GM23338 (cell line): ENCODE measurements at regions not wholly inside any gene's neighbourhood (a gene's known extent, or its start where the extent isn't known, plus 50 kb on each side); places are given as distances from the start of the nearest gene placed in this dataset.

Experiments used
- ATAC-seq: fragments of 200-7000 bp; cut with Tn5 transposase; 3 replicates; pipeline ENCODE4 v1.9.1; 2020
- DNase-seq: peaks from one replicate; pipeline ENCODE4 v3.0.0-alpha.2; 2015; ENCODE audit warnings: low spot score
- H2AFZ ChIP-seq: fragments of 200-600 bp; sonication (generic); 2 replicates; pipeline ENCODE4 v1.8.0; 2016; ENCODE audit warnings: antibody characterized with exemption, mild to moderate bottlenecking, moderate library complexity
- H3F3A ChIP-seq: fragments of 200-600 bp; sonication (generic); replicated peaks from 2 replicates; pipeline ENCODE4 v1.8.0; 2017; ENCODE audit warnings: antibody characterized with exemption, mixed run types, low read depth
- H3K27ac ChIP-seq: fragments of 200-600 bp; sonication (generic); 2 replicates; pipeline ENCODE4 v1.6.1; 2016; ENCODE audit warnings: low read depth
- H3K27me3 ChIP-seq: fragments of 200-600 bp; sonication (generic); 2 replicates; pipeline ENCODE4 v1.8.0; 2016; ENCODE audit warnings: mild to moderate bottlenecking, mixed run types, moderate library complexity; ENCODE audit not compliant: insufficient read depth
- H3K36me3 ChIP-seq: fragments of 200-600 bp; sonication (generic); 2 replicates; pipeline ENCODE4 v1.8.0; 2016; ENCODE audit warnings: mild to moderate bottlenecking; ENCODE audit not compliant: insufficient read depth
- H3K4me1 ChIP-seq: fragments of 200-600 bp; sonication (generic); 2 replicates; pipeline ENCODE4 v1.8.0; 2016; ENCODE audit warnings: mild to moderate bottlenecking, moderate library complexity; ENCODE audit not compliant: insufficient read depth
- H3K4me2 ChIP-seq: fragments of 200-600 bp; sonication (generic); 2 replicates; pipeline ENCODE4 v1.7.1; 2017; ENCODE audit warnings: mixed run types
- H3K4me3 ChIP-seq: fragments of 200-600 bp; sonication (generic); 2 replicates; pipeline ENCODE4 v1.6.1; 2016; ENCODE audit warnings: mixed run types
- H3K79me2 ChIP-seq: fragments of 200-600 bp; sonication (generic); replicated peaks from 2 replicates; pipeline ENCODE4 v1.8.0; 2017; ENCODE audit warnings: mild to moderate bottlenecking; ENCODE audit not compliant: insufficient read depth
- H3K9me2 ChIP-seq: fragments of 200-600 bp; sonication (generic); 2 replicates; pipeline ENCODE4 v1.8.0; 2017; ENCODE audit not compliant: insufficient read depth
- H4K20me1 ChIP-seq: fragments of 200-600 bp; sonication (generic); replicated peaks from 2 replicates; pipeline ENCODE4 v1.8.0; 2017; ENCODE audit warnings: mild to moderate bottlenecking; ENCODE audit not compliant: insufficient read depth
- H3K27ac Mint-ChIP-seq: 2 replicates; pipeline ENCODE4 v1.8.0; 2020; ENCODE audit warnings: inconsistent platforms, mild to moderate bottlenecking, moderate library complexity, mixed read lengths
- H3K27me3 Mint-ChIP-seq: 3 replicates; pipeline ENCODE4 v1.8.0; 2022; ENCODE audit warnings: low read depth, mild to moderate bottlenecking, moderate library complexity, mixed read lengths, inconsistent platforms; ENCODE audit not compliant: insufficient read depth, poor library complexity
- H3K36me3 Mint-ChIP-seq: 3 replicates; pipeline ENCODE4 v1.8.0; 2021; ENCODE audit warnings: low read depth, mild to moderate bottlenecking, inconsistent platforms, moderate library complexity, mixed read lengths
- H3K4me1 Mint-ChIP-seq: 3 replicates; pipeline ENCODE4 v1.8.0; 2020; ENCODE audit warnings: mild to moderate bottlenecking, inconsistent platforms, mixed read lengths
- H3K4me3 Mint-ChIP-seq: 3 replicates; pipeline ENCODE4 v1.8.0; 2021; ENCODE audit warnings: moderate library complexity, mild to moderate bottlenecking, inconsistent platforms, mixed read lengths
- H3K9me3 Mint-ChIP-seq: 3 replicates; pipeline ENCODE4 v1.8.0; 2020; ENCODE audit warnings: moderate library complexity, mild to moderate bottlenecking, inconsistent platforms, mixed read lengths
- CREB1 ChIP-seq: fragments of 250-450 bp; sonication (Bioruptor Pico); IDR thresholded peaks from 2 replicates; pipeline ENCODE4 v1.5.0; 2020; ENCODE audit warnings: low read depth, mild to moderate bottlenecking, moderate library complexity
- CTCF ChIP-seq, 2 experiments: fragments of 200-600 bp in 1 of 2; sonication (generic) in 1 of 2; conservative IDR thresholded peaks; 2 replicates each; pipeline versions ENCODE4 v1.5.1 to v1.6.1; 2016 to 2017; ENCODE audit warnings: antibody characterized with exemption in 2 of 2, low read depth in 2 of 2, mild to moderate bottlenecking in 2 of 2, moderate library complexity in 1 of 2
- EZH2 ChIP-seq: fragments of 200-600 bp; sonication (generic); IDR thresholded peaks from one replicate; pipeline ENCODE4 v1.8.0; 2017; ENCODE audit warnings: antibody characterized with exemption, mild to moderate bottlenecking, low read depth; ENCODE audit not compliant: unreplicated experiment
- EZH2phosphoT487 ChIP-seq: fragments of 200-600 bp; sonication (generic); IDR thresholded peaks from one replicate; pipeline ENCODE4 v1.8.1; 2018; ENCODE audit warnings: antibody characterized with exemption; ENCODE audit not compliant: unreplicated experiment
- JUNB ChIP-seq: IDR thresholded peaks from one replicate; pipeline ENCODE4 v1.6.1; 2016; ENCODE audit warnings: antibody characterized with exemption; ENCODE audit not compliant: unreplicated experiment
- NANOG ChIP-seq: IDR thresholded peaks from 2 replicates; pipeline ENCODE4 v1.6.1; 2016; ENCODE audit warnings: antibody characterized with exemption, borderline replicate concordance
- POLR2AphosphoS5 ChIP-seq: IDR thresholded peaks from 2 replicates; pipeline ENCODE4 v1.6.1; 2016; ENCODE audit warnings: antibody characterized with exemption, low read depth
- ZNF114 ChIP-seq: fragments of 250-450 bp; sonication (Bioruptor Pico); IDR thresholded peaks from 2 replicates; pipeline ENCODE4 v1.5.0; 2020; ENCODE audit warnings: mild to moderate bottlenecking, moderate library complexity
- ZNF331 ChIP-seq: fragments of 250-450 bp; sonication (Bioruptor Pico); IDR thresholded peaks from 2 replicates; pipeline ENCODE4 v1.5.0; 2020; ENCODE audit warnings: low read depth, mild to moderate bottlenecking, moderate library complexity
- TF ChIP-seq, protein P1 (sequence below): fragments of 250-450 bp; sonication (Bioruptor Pico); IDR thresholded peaks from 2 replicates; pipeline ENCODE4 v1.5.0; 2020; ENCODE audit warnings: mild to moderate bottlenecking, moderate library complexity
- TF ChIP-seq, protein P2 (sequence below): IDR thresholded peaks from 2 replicates; pipeline ENCODE4 v1.6.1; 2016; ENCODE audit warnings: antibody characterized with exemption

- no peak for ATAC-seq
- no peak overlapping the region for H2AFZ ChIP-seq
- H3K4me1 Mint-ChIP-seq: peaks cover 18% of the 10 kb centered on the region
- no peaks in the 10 kb centered on the region for H3F3A ChIP-seq
- DNase-seq: no peak
- H3K9me3 Mint-ChIP-seq: no peaks in the 10 kb centered on the region
- no peak overlapping the region for H3K4me2 ChIP-seq
- H3K4me3 Mint-ChIP-seq: no peak overlapping the region
- TF ChIP-seq EZH2phosphoT487 (no peak), CTCF (conservative IDR thresholded peaks at IDR 0.05; ENCODE audit: low read depth in 2 of 2) (no peak), ZNF331 (CRISPR knock-in tag) (no peak), JUNB (no peak), ZNF114 (CRISPR knock-in tag) (no peak), POLR2AphosphoS5 (no peak), NANOG (no peak), CREB1 (CRISPR knock-in tag) (no peak), EZH2 (no peak)
- TF ChIP-seq, protein P1, sequence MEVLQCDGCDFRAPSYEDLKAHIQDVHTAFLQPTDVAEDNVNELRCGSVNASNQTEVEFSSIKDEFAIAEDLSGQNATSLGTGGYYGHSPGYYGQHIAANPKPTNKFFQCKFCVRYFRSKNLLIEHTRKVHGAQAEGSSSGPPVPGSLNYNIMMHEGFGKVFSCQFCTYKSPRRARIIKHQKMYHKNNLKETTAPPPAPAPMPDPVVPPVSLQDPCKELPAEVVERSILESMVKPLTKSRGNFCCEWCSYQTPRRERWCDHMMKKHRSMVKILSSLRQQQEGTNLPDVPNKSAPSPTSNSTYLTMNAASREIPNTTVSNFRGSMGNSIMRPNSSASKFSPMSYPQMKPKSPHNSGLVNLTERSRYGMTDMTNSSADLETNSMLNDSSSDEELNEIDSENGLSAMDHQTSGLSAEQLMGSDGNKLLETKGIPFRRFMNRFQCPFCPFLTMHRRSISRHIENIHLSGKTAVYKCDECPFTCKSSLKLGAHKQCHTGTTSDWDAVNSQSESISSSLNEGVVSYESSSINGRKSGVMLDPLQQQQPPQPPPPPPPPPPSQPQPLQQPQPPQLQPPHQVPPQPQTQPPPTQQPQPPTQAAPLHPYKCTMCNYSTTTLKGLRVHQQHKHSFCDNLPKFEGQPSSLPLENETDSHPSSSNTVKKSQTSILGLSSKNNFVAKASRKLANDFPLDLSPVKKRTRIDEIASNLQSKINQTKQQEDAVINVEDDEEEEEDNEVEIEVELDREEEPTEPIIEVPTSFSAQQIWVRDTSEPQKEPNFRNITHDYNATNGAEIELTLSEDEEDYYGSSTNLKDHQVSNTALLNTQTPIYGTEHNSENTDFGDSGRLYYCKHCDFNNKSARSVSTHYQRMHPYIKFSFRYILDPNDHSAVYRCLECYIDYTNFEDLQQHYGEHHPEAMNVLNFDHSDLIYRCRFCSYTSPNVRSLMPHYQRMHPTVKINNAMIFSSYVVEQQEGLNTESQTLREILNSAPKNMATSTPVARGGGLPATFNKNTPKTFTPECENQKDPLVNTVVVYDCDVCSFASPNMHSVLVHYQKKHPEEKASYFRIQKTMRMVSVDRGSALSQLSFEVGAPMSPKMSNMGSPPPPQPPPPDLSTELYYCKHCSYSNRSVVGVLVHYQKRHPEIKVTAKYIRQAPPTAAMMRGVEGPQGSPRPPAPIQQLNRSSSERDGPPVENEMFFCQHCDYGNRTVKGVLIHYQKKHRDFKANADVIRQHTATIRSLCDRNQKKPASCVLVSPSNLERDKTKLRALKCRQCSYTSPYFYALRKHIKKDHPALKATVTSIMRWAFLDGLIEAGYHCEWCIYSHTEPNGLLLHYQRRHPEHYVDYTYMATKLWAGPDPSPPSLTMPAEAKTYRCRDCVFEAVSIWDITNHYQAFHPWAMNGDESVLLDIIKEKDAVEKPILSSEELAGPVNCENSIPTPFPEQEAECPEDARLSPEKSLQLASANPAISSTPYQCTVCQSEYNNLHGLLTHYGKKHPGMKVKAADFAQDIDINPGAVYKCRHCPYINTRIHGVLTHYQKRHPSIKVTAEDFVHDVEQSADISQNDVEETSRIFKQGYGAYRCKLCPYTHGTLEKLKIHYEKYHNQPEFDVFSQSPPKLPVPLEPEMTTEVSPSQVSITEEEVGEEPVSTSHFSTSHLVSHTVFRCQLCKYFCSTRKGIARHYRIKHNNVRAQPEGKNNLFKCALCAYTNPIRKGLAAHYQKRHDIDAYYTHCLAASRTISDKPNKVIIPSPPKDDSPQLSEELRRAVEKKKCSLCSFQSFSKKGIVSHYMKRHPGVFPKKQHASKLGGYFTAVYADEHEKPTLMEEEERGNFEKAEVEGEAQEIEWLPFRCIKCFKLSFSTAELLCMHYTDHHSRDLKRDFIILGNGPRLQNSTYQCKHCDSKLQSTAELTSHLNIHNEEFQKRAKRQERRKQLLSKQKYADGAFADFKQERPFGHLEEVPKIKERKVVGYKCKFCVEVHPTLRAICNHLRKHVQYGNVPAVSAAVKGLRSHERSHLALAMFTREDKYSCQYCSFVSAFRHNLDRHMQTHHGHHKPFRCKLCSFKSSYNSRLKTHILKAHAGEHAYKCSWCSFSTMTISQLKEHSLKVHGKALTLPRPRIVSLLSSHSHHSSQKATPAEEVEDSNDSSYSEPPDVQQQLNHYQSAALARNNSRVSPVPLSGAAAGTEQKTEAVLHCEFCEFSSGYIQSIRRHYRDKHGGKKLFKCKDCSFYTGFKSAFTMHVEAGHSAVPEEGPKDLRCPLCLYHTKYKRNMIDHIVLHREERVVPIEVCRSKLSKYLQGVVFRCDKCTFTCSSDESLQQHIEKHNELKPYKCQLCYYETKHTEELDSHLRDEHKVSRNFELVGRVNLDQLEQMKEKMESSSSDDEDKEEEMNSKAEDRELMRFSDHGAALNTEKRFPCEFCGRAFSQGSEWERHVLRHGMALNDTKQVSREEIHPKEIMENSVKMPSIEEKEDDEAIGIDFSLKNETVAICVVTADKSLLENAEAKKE (CRISPR knock-in tag): no peak
- TF ChIP-seq, protein P2, sequence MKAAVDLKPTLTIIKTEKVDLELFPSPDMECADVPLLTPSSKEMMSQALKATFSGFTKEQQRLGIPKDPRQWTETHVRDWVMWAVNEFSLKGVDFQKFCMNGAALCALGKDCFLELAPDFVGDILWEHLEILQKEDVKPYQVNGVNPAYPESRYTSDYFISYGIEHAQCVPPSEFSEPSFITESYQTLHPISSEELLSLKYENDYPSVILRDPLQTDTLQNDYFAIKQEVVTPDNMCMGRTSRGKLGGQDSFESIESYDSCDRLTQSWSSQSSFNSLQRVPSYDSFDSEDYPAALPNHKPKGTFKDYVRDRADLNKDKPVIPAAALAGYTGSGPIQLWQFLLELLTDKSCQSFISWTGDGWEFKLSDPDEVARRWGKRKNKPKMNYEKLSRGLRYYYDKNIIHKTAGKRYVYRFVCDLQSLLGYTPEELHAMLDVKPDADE: no peak
- no peaks in the 10 kb centered on the region for H3K36me3 Mint-ChIP-seq
- no peaks in the 10 kb centered on the region for H4K20me1 ChIP-seq
- H3K9me2 ChIP-seq: no peaks in the 10 kb centered on the region; the same call in 1 of the 2 replicates
- no peaks in the 10 kb centered on the region for H3K27me3 ChIP-seq
- H3K4me3 ChIP-seq: no peak overlapping the region
- H3K79me2 ChIP-seq: no peaks in the 10 kb centered on the region
- no peak overlapping the region for H3K27ac Mint-ChIP-seq
- peaks cover 3% of the 10 kb centered on the region; the same call in 1 of the 2 replicates for H3K4me1 ChIP-seq
- H3K27ac ChIP-seq: no peak overlapping the region
- no peaks in the 10 kb centered on the region for H3K36me3 ChIP-seq
- H3K27me3 Mint-ChIP-seq: no peaks in the 10 kb centered on the region
Observed at GRCh38 chr15:62631076-62631724, 411.3 kb upstream of the TPM1 start.
